Esophagus squamous epithelium (tissue), 4 donors: ENCODE measurements at regions not wholly inside any gene's neighbourhood (a gene's known extent, or its start where the extent isn't known, plus 50 kb on each side); places are given as distances from the start of the nearest gene placed in this dataset.

ENCODE experiments used
- CTCF ChIP-seq, 6 experiments: fragments of 450-650 bp in 4 of 6; fragments of 200-600 bp in 2 of 6; sonication (generic) in 2 of 6; IDR thresholded peaks; one replicate each; pipeline ENCODE4 v1.5.1; 2016 to 2019; ENCODE audit warnings: antibody characterized with exemption in 6 of 6, mild to moderate bottlenecking in 4 of 6, moderate library complexity in 4 of 6
- POLR2A ChIP-seq, 4 donors: fragments of 450-650 bp; IDR thresholded peaks; one replicate each; pipeline ENCODE4 v1.6.1; 2017; ENCODE audit warnings: antibody characterized with exemption in 4 of 4, mild to moderate bottlenecking in 4 of 4, moderate library complexity in 3 of 4

DNA sequence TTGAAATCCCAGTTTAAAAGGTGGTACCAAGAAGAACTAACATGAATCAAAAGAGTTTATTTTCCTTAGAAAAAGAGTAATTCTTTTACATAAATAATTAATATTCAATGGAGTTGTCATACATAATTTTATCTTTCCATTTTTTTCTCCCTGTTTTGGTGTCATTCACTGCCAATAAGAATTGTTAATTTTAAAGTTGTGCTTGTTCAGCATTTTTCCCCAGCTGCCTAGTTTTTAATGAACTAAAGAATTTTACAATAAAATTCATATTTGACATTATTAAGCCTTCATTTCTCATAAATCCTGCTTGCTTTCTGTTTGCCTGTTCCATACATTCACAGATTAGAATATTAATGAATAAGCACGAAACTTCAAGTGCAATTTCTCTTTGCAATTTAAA lies 393.6 kb downstream of the GRXCR1 start:
- TF ChIP-seq CTCF (IDR thresholded peaks at IDR 0.05) (no peak), POLR2A (IDR thresholded peaks at IDR 0.05) (no peak)
